Hepatic stellate cell (primary cell): ENCODE measurements at regions not wholly inside any gene's neighbourhood (a gene's known extent, or its start where the extent isn't known, plus 50 kb on each side); places are given as distances from the start of the nearest gene placed in this dataset.

Source experiments
- DNase-seq: peaks from one replicate; pipeline ENCODE4 v3.0.0; 2011; ENCODE audit warnings: low spot score

- no peak for DNase-seq
These were observed 85.6 kb downstream of the CD8B2 start for GRCh38 chr2:106572541-106573450.

- DNase-seq, result no peak
These were observed 86.6 kb downstream of the CD8B2 start for GRCh38 chr2:106573773-106574172.

GRCh38 chr2:106575955-106576354 is 88.8 kb downstream of the CD8B2 start:
- peak; percentile 49 for DNase-seq

DNA sequence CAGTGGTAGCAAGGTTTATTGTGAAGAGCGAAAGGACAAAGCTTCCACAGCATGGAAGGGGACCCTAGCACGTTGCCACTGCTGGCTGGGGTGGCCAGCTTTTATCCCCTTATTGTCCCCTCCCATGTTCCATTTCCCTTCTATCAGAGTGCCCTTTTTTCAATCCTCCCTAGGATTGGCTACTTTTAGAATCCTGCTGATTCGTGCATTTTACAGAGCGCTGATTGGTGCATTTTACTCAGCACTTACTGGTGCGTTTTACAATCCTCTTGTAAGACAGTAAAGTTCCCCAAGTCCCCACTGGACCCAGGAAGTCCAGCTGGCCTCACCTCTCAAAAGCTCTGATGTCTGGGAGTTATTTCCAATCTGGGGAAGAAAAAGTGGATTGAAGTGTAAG is 90.1 kb downstream of the CD8B2 start:
- DNase-seq, result no peak

DNA sequence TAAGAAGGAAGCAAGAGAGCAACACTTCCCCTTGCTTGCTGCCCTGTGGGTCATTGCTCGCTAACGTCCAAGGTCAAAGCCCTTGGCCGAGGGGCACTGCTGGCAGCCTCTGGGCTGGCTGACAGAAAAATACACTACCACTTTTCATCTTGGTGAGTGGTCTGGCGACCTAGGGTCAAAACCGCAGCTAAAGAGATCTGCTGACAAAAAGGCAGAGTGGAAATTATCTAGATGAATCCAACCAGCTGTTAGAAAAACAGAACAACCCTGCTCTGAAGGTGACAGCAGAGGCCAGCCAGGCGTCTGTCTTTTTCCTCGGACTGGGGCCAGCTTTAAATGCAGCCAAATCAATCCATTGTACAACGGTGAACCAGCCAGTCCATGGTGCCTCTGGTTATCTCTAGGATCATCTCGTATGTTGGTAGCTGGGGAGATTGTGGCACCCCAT is 92.6 kb downstream of the CD8B2 start:
- no peak for DNase-seq

- DNase-seq, result no peak
These were observed 93.1 kb downstream of the CD8B2 start for GRCh38 chr2:106580241-106580640.

- DNase-seq, result no peak
These were observed 94.2 kb downstream of the CD8B2 start for GRCh38 chr2:106581328-106581727.

- no peak for DNase-seq
These were observed 94.6 kb downstream of the CD8B2 start for GRCh38 chr2:106581755-106582147.

- DNase-seq, result peak; percentile 95
These were observed 95.3 kb downstream of the CD8B2 start for GRCh38 chr2:106582148-106583143.

GRCh38 chr2:106584304-106584954 is 97.3 kb downstream of the CD8B2 start:
- DNase-seq, result no peak

- no peak for DNase-seq
These were observed 109.7 kb downstream of the CD8B2 start for GRCh38 chr2:106596844-106597243.

DNA sequence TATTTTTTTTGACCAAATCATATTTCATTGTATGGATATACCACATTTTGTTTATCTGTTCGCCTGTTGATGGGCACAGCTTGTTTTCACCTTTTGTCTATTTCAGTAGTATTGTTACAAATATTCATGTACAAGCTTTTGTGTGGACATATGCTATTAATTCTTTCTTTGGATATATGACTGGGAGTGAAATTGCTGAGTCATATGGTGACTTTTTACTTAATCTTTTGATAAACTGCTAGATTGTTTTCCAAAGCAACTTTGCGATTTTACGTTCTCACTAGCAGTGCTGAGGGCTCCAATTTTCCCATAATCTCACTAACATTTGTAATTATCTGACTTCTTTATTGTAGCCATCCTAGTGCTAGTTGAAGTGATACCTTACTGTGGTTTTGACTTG is 112.4 kb downstream of the CD8B2 start:
- no peak for DNase-seq

GRCh38 chr2:106602042-106602441 is 114.9 kb downstream of the CD8B2 start:
- DNase-seq, result no peak

- DNase-seq, result no peak
These were observed 119.5 kb downstream of the CD8B2 start for GRCh38 chr2:106606652-106607051.

DNA sequence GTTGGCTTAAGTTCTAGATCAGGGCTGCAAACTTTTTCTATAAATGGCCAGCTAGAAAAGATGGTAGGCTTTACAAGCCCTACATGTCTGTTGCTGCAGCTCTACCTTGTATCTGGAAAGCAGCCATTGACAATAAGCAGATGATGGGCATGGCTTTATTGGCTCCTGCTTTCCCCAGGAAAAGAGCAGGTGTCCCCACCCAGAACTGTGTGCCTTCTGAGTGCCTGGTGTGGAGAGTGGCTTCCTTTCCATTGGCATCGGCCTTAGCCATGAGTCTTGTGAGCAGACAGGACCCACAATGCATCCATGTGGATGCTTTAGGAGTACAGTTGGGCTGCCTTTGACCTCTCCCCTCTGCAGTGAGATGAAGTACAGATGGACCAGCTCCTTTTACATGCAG is 120.2 kb downstream of the CD8B2 start:
- no peak for DNase-seq

DNA sequence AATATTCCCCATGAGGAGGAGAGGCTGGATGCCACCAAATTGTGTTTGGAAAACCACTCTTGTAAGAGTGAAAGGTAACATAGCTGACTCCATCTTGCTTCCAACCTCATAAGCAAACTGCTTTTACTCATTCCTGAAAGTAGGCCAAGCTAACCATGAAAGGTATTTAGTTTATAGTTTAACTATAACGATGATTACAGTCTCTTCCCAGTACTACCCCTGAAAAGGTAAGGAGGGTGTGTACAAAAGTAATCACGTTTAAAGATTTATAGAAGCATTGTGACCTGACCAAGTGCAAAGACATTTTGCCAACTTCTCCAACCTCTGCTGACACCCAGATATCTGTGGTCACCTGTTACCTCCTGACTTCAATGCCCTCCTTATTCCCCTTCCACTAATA is 122.6 kb downstream of the CD8B2 start:
- no peak for DNase-seq

- DNase-seq, result no peak
These were observed 127.5 kb downstream of the CD8B2 start for GRCh38 chr2:106614511-106615291.

DNA sequence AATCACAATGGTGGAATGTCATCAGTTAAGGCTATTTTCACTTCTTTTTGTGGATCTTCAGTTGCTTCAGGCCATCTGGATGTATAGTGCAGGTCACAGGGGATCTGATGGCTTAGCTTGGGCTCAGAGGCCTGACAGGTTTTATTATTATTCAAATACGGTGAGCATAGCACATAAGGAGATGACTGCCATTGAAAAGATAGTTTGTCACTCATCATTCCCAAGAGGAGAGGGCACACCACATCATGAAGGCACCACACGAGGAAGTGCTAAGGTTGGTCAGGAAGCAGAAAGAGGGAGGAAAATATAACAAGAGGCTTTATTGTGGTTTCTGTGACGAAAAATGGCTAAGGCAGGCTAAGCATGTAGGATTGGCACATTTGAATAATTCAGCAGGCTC is 131.4 kb downstream of the CD8B2 start:
- no peak for DNase-seq

GRCh38 chr2:106623456-106623855 is 136.3 kb downstream of the CD8B2 start:
- DNase-seq, result no peak

- DNase-seq, result no peak
These were observed 137.7 kb downstream of the CD8B2 start for GRCh38 chr2:106624787-106625380.

DNA sequence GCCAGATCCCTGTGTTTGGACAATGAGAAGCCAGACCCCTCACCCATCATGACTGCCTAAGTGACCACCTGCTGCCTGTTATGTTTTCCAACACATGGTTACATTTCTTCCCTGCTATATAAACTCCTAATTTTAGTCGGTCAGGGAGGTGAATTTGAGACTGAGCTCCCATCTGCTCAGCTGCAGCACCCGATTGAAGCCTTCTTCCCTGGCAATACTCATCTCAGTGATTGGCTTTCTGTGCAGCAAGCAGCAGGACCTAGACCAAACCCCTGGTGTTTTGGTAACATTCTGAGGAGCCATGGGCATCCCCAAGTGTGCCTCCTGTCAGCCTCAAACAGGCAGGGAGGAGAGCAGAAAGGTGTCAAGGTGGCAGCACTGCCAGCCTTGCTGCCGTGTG is 141.2 kb downstream of the CD8B2 start:
- DNase-seq, result no peak
